WERI-Rb-1 (cell line): ENCODE measurements at regions not wholly inside any gene's neighbourhood (a gene's known extent, or its start where the extent isn't known, plus 50 kb on each side); places are given as distances from the start of the nearest gene placed in this dataset.
"Not testable (repeated sequence)": the region's sequence is repeated elsewhere in the genome, so short reads cannot be mapped to it uniquely, and the experiment has no call there.

Source experiments
- DNase-seq: peaks from one replicate; pipeline ENCODE4 v3.0.0-alpha.2; 2020
- H3K27ac ChIP-seq: fragments of 250-450 bp; sonication (Bioruptor Pico); 2 replicates; pipeline ENCODE4 v1.5.1; 2020; ENCODE audit warnings: mild to moderate bottlenecking, moderate library complexity
- H3K27me3 ChIP-seq: fragments of 250-450 bp; sonication (Bioruptor Pico); 2 replicates; pipeline ENCODE4 v1.5.1; 2021; ENCODE audit warnings: mild to moderate bottlenecking, low read depth, moderate library complexity; ENCODE audit not compliant: insufficient read depth, severe bottlenecking
- H3K36me3 ChIP-seq: fragments of 250-450 bp; sonication (Bioruptor Pico); 2 replicates; pipeline ENCODE4 v1.5.1; 2020; ENCODE audit warnings: mild to moderate bottlenecking, moderate library complexity
- H3K4me3 ChIP-seq: 2 replicates; pipeline ENCODE4 v1.5.1; 2011; ENCODE audit warnings: low read depth, mild to moderate bottlenecking, control low read depth, low read length
- H3K9me3 ChIP-seq: fragments of 250-450 bp; sonication (Bioruptor Pico); 2 replicates; pipeline ENCODE4 v1.5.1; 2021; ENCODE audit warnings: mild to moderate bottlenecking, moderate library complexity; ENCODE audit not compliant: severe bottlenecking
- CTCF ChIP-seq: IDR thresholded peaks from 2 replicates; pipeline ENCODE4 v1.5.1; 2011; ENCODE audit warnings: low read depth, mild to moderate bottlenecking, control low read depth, inconsistent platforms, low read length

- Histone ChIP-seq H3K27ac (no peak overlapping the region), H3K27me3 (no peaks in the 10 kb centered on the region), H3K4me3 (no peak overlapping the region), H3K36me3 (no peaks in the 10 kb centered on the region), H3K9me3 (no peaks in the 10 kb centered on the region)
- TF ChIP-seq CTCF, result no peak
- no peak for DNase-seq
Observed at GRCh38 chr15:96058103-96058851, 272.2 kb upstream of the NR2F2 start.

GRCh38 chr15:96058852-96059103 lies 271.7 kb upstream of the NR2F2 start:
- H3K4me3 ChIP-seq, H3K27ac ChIP-seq, H3K9me3 ChIP-seq, H3K27me3 ChIP-seq, H3K36me3 ChIP-seq, DNase-seq: not testable (repeated sequence)

- H3K27me3 ChIP-seq, H3K27ac ChIP-seq, H3K4me3 ChIP-seq, H3K36me3 ChIP-seq, DNase-seq, H3K9me3 ChIP-seq: not testable (repeated sequence)
Observed at GRCh38 chr15:96060591-96060990, 269.9 kb upstream of the NR2F2 start.

DNA sequence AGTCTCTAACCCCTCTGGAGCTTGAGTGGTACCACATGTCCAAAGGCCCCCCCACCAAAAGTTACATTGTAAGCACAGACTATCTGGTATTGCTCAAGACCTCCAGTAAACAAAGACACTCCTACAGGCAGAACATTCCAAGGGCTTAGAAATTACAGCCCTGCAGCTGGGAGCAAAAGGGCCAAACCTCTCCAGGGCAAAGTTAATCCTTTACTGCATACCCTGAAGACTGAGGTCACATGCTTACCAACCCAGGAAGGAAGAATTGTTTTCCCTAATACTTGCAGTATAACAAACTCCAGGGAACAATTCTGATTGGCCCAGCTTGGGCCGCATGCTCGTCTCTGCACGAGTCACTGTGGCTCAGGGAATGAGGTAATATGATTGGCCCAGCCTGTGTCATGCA lies 266.1 kb upstream of the NR2F2 start:
- no peak for DNase-seq
- Histone ChIP-seq H3K27me3 (no peaks in the 10 kb centered on the region), H3K4me3 (no peak overlapping the region), H3K27ac (no peak overlapping the region), H3K9me3 (no peaks in the 10 kb centered on the region), H3K36me3 (no peaks in the 10 kb centered on the region)
- no peak for TF ChIP-seq CTCF

- no peak for DNase-seq
- TF ChIP-seq CTCF, result no peak
- H3K9me3 ChIP-seq, result no peaks in the 10 kb centered on the region
- no peak overlapping the region for H3K4me3 ChIP-seq
- H3K27me3 ChIP-seq, result no peaks in the 10 kb centered on the region
- H3K36me3 ChIP-seq, result no peaks in the 10 kb centered on the region
- no peak overlapping the region for H3K27ac ChIP-seq
Observed at GRCh38 chr15:96066126-96066525, 264.4 kb upstream of the NR2F2 start.

DNA sequence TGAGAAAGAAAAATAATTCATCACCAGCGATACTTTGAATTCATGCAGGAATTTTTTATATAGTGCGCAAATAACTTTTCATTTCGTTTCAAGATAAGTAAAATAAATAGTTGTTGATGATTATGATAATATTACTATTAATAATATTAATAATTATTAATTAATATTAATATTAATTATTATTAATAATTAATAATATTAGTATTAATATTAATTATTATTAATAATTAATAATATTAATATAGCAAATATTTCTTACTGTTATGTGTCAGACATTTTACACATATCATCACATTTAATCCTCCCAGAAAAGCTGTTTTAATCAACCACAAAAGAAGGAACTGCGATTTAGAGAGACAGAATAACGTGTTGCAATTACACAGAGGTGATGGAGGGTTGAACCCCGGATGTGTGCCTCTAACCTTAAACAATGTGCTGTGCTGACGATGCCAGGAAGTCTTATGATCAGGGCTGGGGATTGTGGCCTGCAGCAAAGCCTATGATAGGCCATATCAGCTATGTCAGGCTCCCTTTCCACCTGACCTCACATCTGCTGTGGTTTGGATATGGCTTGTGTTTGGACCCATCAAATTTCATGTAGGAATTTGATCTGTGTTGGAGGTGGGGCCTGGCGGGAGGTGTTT lies 263.5 kb upstream of the NR2F2 start:
- DNase-seq, result no peak
- H3K27ac ChIP-seq, result no peak overlapping the region
- H3K27me3 ChIP-seq, result no peaks in the 10 kb centered on the region
- no peak overlapping the region for H3K4me3 ChIP-seq
- H3K36me3 ChIP-seq, result no peaks in the 10 kb centered on the region
- TF ChIP-seq CTCF, result no peak
- H3K9me3 ChIP-seq, result no peaks in the 10 kb centered on the region

GRCh38 chr15:96067677-96068076 lies 262.8 kb upstream of the NR2F2 start:
- Histone ChIP-seq H3K4me3 (no peak overlapping the region), H3K27ac (no peak overlapping the region), H3K9me3 (no peaks in the 10 kb centered on the region), H3K27me3 (no peaks in the 10 kb centered on the region), H3K36me3 (no peaks in the 10 kb centered on the region)
- no peak for TF ChIP-seq CTCF
- DNase-seq, result no peak
